NAMALWA (cell line): ENCODE measurements at regions not wholly inside any gene's neighbourhood (a gene's known extent, or its start where the extent isn't known, plus 50 kb on each side); places are given as distances from the start of the nearest gene placed in this dataset.
A peak's percentile ranks its signal among the peaks of the same experiment; 100 is the strongest.

Experiments
- DNase-seq: peaks from one replicate; pipeline ENCODE4 v3.0.0-alpha.2; 2015; ENCODE audit warnings: low spot score

DNA sequence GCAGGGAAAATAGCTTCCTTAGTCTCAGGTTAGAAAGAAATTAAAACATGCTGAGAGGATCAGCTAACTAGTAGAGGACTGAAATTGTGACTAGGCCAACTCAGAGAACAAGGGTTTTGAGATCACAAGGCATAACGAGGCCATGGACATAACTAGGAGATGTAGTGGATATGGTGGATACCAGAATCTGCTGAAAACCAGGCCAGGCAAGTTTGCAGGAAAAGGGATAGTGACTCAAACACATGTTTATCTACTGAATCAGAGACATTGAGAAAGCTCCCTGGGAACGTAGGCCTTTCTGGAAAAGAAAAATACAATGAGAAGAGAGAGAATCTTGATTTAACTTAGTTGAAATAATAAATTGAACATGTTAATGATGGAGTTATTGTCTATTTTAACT lies 326.5 kb upstream of the GBE1 start:
- no peak for DNase-seq

DNA sequence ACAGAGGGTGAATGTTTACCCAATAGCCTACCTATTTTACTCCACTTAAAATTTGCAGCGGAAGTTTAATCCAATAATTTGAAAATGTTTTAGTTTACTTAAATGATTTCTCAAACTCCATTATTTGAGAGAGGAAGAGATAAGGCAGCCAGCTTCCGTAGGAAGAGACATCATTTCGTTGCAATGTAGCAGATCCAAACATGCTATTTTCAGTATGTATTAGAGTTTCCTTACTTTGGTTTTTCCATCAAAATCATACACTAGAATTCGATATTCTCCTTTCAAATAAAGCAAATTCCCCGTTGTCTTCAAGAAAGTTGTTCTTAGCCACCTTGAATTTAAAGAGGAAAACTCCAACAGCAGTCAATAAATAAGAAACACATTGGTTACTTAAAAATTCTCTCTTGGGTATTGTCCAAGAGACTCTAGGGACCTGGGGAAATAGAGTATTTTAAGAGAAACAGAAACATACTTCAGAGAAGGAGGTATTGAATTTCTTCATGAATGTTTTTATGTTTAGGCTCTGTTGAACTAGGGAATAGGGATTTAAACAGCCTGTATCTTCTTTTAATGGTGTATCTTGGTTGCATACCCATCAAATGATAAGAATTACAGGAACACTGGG lies 324.5 kb upstream of the GBE1 start:
- no peak for DNase-seq

DNA sequence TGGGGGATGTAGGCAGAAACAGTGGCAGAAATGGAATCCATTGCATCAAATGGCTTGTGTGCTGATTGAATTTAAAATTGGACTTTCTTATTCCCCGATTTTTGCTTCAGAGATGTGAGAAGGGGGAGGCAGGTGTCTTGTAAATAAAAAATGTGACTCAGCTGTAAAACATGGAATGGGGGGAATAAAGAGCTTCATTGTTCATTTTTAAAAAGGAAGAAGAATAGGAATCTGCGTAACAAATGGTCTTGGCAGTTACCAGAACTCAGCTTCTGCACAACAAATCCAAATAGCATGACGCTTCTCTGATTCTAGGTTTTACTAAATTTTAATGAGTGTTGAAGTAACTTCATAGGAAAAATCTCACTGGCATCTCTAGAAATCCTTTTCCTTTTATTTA lies 323.9 kb upstream of the GBE1 start:
- DNase-seq, result no peak

DNA sequence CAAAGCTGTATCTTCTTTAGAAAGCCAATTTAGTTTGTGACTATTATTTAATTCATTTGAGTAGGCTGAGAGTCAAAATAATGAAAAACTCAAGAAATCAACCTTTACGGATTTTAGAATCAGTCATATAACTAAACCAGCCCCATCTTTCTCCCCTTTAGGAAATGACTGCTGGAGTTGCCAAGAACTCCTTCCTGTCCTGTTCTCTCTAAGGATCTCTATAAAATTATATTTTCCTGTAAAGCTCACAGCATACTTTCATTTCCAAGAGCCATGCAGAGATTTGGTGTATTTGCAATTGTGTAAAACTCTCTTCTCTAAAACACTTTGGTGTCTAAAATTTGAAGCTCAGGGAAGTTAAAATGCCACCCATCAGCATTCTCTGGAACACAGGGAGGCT lies 323.4 kb upstream of the GBE1 start:
- no peak for DNase-seq

DNA sequence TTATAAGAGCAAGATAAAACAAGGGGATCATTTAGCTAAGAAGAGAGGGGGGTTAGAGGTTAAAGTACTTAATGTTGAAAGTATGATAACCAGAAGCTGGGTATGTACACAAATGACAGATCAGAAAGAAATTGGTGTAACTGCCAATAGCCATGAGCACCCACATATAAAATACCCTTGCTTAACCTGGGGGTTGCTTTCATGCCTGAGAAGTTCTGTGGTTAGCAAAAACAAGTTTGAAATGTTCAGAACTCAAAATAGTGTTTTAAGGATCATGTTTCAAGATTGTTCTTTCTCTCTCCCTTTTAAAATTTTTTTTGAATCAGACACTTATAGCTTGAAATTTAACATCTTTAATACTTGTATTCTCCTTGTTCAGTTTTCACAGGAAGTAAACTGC lies 321.4 kb upstream of the GBE1 start:
- DNase-seq, result no peak

DNA sequence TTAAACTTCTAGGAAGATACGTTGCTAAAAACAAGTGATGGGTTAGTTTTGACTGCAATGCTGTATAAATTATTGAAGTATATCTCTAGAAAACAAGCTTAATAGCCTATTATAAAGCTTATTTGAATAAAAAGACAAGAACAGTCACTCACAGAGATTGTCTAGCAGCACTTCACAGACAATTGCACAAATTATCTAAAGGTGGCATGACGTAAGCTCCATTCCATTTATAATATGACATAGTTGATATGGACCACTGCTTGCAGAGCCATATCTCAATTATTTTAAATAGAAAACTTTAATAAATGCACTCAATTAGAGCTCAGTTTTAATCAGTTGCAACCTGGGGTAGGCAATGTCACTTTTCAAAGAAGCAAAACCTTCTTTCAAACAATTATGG lies 319.9 kb upstream of the GBE1 start:
- no peak for DNase-seq

DNA sequence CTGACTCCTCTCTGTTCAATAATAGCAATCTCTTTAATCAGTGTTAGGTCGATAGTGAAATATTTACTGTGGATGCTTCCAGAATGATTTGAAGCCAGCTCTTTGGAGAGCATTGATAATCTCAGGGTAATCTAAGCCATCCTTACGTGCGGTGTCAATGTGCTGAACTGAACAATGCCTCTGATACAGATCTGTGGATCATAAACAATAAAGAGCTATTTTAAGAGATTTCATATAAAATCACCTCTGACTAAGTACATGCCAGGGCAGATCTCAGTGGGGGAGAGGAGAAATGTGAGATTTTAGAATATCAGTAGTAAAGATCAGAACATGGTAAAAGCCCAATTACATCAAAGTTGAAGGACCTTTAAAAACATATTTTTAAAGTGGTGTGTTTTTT lies 319.3 kb upstream of the GBE1 start:
- DNase-seq, result no peak

DNA sequence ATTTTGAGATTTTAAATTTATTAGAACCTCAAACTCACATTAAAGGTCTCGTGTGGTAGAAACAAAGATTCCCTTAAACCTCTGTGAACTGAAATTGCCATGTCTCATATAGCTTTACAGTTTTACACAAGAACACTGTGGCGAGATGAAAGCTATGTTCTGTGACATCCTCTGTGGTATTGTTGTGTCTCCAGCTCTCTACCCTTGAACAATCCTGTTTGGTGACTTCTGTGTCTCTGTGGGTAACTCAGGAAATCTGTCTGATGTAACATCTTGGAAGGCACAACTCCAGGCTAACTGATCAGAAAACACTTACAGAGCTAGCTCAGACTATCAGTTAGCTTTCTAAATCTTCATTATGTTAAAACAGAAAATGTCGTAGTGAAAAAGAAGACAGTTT lies 318.8 kb upstream of the GBE1 start:
- peak; percentile 3 for DNase-seq

DNA sequence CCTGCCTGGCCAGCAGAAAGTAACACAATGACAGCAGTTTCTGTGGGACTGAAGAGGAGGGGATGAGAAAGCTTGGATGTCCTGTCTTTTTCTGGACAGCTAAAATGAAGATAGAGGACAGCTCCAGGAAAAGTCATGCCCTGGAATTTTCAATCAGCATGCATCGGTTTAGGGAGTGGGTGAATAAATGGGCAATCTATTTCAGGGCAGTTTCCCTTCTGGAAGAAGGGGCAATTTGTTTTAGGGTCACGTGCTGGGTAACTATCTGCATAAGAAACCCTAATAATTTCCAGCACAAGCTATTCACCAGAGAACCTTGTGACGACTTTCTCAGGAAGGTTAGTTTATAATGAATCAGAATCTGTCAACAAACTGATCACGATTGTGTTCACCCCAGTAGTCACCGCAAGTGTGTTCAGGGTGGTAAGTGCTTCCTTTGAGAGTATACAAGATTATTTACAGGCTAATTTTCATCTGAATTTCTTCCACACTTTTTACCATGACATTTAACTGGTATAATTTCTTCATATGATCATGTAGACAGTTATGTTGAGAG lies 318.0 kb upstream of the GBE1 start:
- DNase-seq, result no peak

DNA sequence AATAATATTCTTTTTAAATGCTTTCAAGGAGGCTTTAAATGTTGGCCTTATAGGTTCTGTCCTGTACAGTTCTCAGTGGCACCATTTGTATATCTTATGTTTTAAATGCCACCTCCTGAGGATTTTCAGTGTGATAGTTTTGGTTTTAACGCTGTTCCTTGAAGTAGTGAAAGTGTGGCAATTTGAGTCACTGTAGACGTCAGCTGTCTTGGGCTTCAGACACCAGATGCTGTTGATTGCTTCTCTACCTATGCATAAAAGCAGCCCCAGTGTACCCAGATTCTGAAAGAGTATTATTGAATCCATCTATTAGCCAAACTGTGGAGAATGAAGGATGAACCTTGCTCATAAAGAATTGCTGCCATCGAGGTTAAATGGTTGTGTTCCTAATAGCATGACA lies 316.8 kb upstream of the GBE1 start:
- no peak for DNase-seq

DNA sequence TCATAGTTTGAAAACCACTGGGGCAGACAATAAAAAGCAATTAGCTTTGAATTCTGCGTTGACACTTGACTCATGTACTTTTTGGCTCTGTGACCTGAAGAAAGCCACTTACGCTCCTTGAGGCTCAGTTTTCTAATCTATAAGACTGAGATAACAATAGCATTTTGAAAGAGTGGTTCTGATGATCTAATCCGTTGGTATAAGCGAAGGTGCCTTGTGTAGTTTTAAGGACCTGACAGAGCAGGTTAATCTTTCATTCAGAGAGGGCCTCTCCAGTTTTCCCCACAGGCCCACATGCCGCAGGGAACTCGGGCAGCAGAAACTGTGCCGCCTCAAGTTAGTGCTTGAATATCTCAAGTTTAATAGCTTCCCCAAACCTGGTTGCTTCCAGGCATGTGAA lies 306.0 kb upstream of the GBE1 start:
- no peak for DNase-seq

DNA sequence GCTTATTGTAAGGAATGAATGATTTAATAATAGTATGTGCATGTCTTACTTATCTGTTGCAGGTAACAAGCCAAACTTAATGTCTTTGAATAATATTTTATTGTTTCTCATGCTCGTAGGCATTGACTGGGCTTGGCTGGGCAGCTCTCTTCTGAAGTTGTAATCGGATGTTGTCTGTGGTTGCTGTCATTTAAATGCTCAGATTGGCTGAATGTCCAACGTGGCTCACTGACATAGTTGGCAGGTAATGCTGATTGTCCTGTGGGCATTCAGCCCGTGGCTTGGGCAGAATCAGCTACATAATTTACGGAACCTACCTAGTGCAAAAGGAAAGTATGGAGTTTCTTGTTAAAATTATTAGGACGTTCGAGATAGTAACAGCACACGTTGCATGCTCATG lies 297.4 kb upstream of the GBE1 start:
- DNase-seq, result no peak

DNA sequence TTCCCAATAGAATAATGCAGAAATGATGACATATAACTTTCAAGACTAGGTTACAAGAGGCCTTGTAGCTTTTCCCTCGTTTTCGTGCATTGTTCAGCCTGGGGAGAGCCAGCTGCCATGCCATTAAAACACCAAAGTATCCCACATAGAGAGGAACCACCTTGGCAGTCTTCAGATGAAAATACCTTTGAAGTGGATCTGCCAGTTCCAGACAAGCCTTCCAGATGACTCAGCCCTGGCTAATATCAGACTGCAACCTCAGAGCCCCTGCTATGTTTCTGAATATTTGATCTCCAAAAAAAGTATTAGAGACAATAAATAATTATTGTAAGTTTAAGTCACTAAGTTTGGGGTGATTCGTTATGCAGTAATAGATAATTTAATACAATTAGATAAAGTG lies 294.3 kb upstream of the GBE1 start:
- DNase-seq, result no peak

DNA sequence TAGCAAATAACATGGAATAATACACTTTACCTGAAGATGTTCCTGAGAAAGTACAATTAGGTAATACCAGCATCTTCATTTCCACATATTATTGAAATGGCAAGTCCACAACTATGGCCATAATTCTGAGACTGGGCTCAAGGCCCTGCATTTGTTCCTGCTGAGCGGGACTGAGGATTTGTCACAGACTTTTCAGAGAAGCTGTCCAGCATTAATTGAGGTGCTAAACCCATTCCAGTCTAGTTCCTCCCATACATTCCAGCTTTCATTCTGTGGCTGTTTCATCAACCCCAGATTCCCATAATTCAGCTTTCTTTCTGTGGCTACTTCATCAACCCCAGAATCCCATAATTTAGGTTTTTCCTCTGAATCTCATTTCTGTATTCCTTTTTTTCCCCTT lies 293.4 kb upstream of the GBE1 start:
- no peak for DNase-seq

DNA sequence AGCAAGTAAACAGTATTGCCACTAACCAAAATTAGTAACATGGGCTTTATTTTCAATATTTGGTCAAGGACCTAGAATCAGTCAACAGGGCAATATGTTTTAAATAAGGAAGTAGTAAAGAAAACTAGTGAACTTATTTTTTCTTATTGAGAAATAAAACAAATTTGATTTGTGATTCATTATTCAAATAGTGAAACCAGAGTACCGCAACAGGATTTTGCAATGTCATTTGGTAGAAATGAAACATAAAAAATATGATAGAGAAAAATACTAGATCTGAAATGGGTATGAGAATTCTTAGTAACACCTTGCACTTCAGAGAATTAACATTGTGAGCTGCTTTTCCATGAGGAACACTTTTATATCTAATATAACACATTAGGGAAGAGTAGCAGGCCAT lies 291.8 kb upstream of the GBE1 start:
- no peak for DNase-seq

DNA sequence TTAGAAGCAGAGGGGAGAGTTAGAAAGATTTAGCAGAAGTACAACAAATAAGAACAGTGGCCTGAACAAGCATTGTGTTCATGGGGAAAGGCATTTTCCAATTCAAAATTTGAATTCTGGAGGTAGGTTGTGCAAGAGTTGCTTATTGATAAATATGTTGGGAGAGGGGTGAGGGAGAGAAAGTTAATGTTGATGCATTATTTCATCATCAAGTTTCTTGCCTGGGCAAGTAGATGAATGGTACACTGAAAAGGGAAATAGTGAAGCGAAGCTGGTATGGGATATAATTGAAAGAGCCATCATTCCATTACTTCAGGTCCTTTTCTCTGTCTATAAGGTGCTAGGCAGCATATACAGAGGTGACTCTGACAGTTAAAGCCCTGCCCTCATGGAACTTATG lies 288.9 kb upstream of the GBE1 start:
- no peak for DNase-seq

DNA sequence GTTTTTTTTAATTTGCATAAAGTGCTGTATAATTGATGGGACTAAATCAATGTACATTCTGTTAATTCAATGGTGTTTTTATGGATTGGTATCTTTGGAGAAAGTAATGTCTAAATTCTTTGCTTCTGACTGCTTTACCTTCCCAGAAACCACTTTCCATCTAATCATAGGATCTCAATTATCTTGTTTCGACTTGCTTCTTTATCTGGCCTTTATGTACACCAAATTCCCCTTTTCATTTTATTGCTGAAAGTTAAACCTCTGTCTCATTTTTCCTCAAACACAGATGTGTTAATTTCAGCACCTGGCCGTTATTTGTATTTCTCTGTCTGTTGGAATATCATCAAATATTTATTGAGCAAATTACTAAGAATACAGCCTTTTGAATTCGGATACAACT lies 287.3 kb upstream of the GBE1 start:
- no peak for DNase-seq

DNA sequence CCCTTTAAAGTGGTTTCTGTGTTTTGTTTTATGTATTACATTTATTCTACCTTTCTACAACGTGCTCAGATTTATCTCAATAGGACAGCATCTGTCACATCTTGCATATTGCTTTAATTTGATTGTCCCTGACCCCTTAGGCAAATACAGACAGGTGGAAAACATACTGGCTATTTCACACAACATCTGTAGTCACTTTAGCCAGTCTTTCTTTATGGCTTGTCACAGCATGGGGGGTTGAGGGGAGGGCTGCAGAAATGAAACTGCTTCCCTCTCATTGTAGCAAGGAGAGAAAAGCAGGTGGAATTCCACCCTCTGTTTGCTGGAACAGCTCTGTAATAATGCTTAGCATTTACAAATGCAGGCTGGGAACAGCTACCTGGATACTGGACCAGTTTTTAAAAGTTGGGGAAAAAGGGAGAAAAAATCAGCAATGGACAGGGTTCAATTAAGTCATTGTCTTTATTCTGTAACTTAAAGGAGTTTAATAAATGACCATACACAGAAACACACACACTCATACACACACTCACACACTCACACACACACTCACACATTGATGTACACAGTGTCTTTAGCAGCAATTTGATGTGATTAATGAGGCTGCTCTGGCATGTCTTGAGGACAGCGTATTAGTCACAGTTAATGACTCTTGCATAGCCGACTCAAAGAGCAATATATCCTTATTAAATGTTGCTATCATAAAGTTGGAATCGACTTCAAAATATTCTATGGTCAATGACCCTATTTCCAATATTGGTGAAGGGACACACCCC lies 283.7 kb upstream of the GBE1 start:
- no peak for DNase-seq

DNA sequence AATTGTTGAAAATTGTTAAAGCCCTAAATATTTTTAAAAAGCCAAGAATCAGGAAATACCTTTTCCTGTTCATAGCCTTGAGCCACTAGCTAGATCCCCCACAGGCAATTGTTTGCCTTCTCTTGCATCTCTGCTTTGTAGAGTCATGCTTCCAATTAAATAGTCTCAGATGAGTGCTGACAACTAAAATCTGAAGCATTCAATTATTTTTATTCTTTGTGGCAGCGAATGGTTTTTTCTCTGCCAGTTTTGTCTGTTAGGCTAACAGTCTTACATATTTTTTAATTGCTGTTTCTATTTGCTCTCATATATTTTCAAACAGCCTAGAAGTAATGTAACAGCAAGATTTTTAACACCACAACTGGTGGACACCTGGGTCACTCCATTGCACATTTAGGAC lies 277.1 kb upstream of the GBE1 start:
- DNase-seq, result no peak

DNA sequence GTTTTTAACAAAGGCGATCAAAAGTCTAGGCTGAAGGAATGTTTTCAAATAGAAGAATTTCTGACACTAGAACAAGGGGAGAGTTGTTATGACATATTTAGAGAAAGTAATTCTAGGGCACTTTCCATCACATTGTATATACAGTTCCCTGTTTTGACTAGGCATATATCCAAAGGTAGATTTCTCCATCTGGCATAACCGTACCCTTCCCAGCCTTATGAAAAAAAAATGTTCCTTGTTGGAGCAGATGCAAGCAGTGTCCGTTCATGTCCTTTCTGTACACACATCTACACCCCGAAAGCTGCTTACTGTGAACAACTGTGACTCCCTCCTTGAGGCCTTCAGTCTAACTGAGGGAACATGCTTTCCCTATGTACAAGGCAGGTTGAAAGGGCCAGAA lies 271.7 kb upstream of the GBE1 start:
- no peak for DNase-seq

DNA sequence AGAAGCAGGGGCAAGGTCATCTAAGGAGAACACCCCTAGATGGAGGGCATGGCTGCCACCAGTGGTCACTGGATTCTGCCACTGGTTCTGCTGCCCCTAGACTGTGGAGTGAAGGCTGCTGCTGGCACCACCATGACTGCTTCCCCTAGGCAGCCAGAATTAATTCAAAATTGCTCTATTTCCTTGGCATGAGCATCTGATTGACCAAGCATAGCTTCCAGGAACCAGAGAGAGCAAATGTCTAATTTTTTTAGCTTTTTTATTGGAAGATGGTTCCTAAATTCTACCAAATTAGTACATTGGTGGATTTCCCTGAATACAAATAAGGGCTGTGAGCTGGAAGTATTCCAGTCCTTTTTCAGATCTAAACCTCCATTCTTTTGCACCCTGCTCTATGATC lies 270.2 kb upstream of the GBE1 start:
- DNase-seq, result no peak

DNA sequence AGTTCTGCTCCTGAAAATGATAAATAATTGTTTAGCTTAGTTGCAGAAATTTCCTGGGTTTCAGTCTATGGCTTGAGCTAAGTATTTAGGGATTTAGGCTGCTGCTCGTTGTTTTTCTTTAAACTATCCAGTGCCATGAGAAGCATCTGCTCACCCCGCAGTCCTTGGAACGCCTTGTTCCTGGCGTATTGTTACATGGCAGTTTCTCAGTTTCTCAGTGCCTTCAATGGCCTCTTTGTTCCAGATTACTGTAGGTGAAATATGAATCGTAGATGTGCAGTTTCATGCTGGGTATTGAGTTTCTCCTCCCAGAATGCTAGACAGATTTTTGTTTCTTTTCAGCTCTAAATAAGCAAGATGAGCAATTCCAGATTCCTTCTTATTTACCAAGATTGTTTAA lies 269.5 kb upstream of the GBE1 start:
- no peak for DNase-seq

DNA sequence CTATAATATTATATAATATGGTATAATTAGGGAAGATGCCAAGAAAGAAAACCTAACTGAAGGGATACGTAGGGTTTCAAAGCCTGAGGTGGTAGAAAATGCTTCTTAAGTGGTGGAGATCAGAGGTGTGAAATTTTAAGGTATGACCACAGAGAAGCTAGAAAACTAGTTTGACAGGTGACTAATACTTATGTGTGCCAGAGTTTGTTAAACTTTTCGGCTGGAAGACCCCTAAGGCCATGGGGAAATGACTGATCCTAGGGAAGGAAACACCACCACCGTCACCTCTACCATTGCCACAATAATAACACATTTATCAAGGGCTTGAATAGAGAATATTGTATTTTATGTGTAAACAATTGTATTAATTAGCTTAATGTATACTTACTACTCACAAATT lies 261.4 kb upstream of the GBE1 start:
- DNase-seq, result no peak

DNA sequence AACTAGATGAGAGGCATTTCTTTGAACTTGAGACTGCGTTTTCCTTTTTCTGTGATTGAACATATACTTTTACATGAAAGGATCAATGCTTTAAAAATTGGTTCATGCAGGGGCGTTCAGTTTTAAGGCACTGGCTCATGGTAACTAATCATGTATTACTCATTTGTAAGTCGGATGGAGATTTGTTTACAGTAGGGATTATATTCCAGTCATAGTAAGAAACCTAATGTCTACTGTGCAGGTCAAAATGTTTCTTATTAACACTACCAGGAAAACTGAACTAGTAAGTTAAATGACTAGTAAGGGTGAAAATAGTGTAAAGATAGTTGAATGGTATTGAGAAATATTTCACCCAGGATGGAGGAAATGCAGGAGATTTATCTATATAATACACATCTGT lies 258.8 kb upstream of the GBE1 start:
- DNase-seq, result no peak
